Activated naive CD4-positive, alpha-beta T cell treated with anti-CD3 and anti-CD28 coated beads, Interleukin-2, amount 10 ng/mL, durations not matched to agents 7 days and 5 days (primary cell): ENCODE measurements at regions not wholly inside any gene's neighbourhood (a gene's known extent, or its start where the extent isn't known, plus 50 kb on each side); places are given as distances from the start of the nearest gene placed in this dataset.

Experiments
- CTCF ChIA-PET: fragments of 350-600 bp; sonication (Branson Sonifier 250); formaldehyde crosslinking; loops from one replicate; lab custom pipeline; 2021; ENCODE audit warnings: antibody characterized with exemption; lab: Charles Lee
- DNase-seq: peaks from one replicate; pipeline ENCODE4 v3.0.0-alpha.2; 2020
- H3K27ac Mint-ChIP-seq: one replicate; pipeline ENCODE4 v1.8.0; 2021; ENCODE audit warnings: mild to moderate bottlenecking, moderate library complexity, mixed read lengths
- H3K27me3 Mint-ChIP-seq: one replicate; pipeline ENCODE4 v1.8.0; 2021; ENCODE audit warnings: mild to moderate bottlenecking, mixed read lengths
- H3K36me3 Mint-ChIP-seq: one replicate; pipeline ENCODE4 v1.8.0; 2021; ENCODE audit warnings: mixed read lengths
- H3K4me1 Mint-ChIP-seq: one replicate; pipeline ENCODE4 v1.8.0; 2021; ENCODE audit warnings: mixed read lengths
- H3K4me3 Mint-ChIP-seq: one replicate; pipeline ENCODE4 v1.8.0; 2021; ENCODE audit warnings: mild to moderate bottlenecking, moderate library complexity, mixed read lengths
- H3K9me3 Mint-ChIP-seq: one replicate; pipeline ENCODE4 v1.8.0; 2021; ENCODE audit warnings: mixed read lengths

- Mint-ChIP-seq H3K27ac (no peak overlapping the region), H3K4me1 (no peaks in the 10 kb centered on the region), H3K4me3 (no peak overlapping the region), H3K36me3 (no peaks in the 10 kb centered on the region), H3K27me3 (peaks cover 10% of the 10 kb centered on the region), H3K9me3 (peaks cover 2% of the 10 kb centered on the region)
- CTCF ChIA-PET: no interaction called here
- DNase-seq: no peak
Observed at GRCh38 chr18:49708662-49709346, 104.5 kb downstream of the ACAA2 start.

- Mint-ChIP-seq H3K4me3 (no peak overlapping the region), H3K4me1 (no peaks in the 10 kb centered on the region), H3K27ac (no peak overlapping the region), H3K9me3 (peaks cover 2% of the 10 kb centered on the region), H3K36me3 (no peaks in the 10 kb centered on the region), H3K27me3 (peaks cover 10% of the 10 kb centered on the region)
- no peak for DNase-seq
- CTCF ChIA-PET: interaction anchor here (0.7 kb wide), 1 partner anchor 34 kb away, joined by 3 read pairs; no protein-coding TSS in a partner anchor
Observed at GRCh38 chr18:49707599-49707998, 105.7 kb downstream of the ACAA2 start.

- no peak for DNase-seq
- CTCF ChIA-PET: no interaction called here
- no peaks in the 10 kb centered on the region for H3K36me3 Mint-ChIP-seq
- peaks cover 2% of the 10 kb centered on the region for H3K9me3 Mint-ChIP-seq
- H3K27me3 Mint-ChIP-seq: peaks cover 10% of the 10 kb centered on the region
- H3K4me1 Mint-ChIP-seq: no peaks in the 10 kb centered on the region
- H3K27ac Mint-ChIP-seq: no peak overlapping the region
- no peak overlapping the region for H3K4me3 Mint-ChIP-seq
Observed at GRCh38 chr18:49704334-49704733, 109.0 kb downstream of the ACAA2 start.

GRCh38 chr18:49701190-49701589, 112.1 kb downstream of the ACAA2 start:
- Mint-ChIP-seq H3K9me3 (peaks cover 2% of the 10 kb centered on the region), H3K4me3 (no peak overlapping the region), H3K4me1 (no peaks in the 10 kb centered on the region), H3K27ac (no peak overlapping the region), H3K27me3 (peaks cover 24% of the 10 kb centered on the region), H3K36me3 (no peaks in the 10 kb centered on the region)
- no peak for DNase-seq
- CTCF ChIA-PET: no interaction called here

GRCh38 chr18:49699303-49699702, 114.0 kb downstream of the ACAA2 start:
- no peaks in the 10 kb centered on the region for H3K9me3 Mint-ChIP-seq
- no peak for DNase-seq
- H3K4me3 Mint-ChIP-seq: no peak overlapping the region
- H3K4me1 Mint-ChIP-seq: no peaks in the 10 kb centered on the region
- peaks cover 28% of the 10 kb centered on the region for H3K27me3 Mint-ChIP-seq
- CTCF ChIA-PET: no interaction called here
- no peak overlapping the region for H3K27ac Mint-ChIP-seq
- H3K36me3 Mint-ChIP-seq: no peaks in the 10 kb centered on the region

GRCh38 chr18:49698525-49699025, 114.8 kb downstream of the ACAA2 start:
- Mint-ChIP-seq H3K27me3 (peaks cover 28% of the 10 kb centered on the region), H3K4me3 (no peak overlapping the region), H3K36me3 (no peaks in the 10 kb centered on the region), H3K4me1 (no peaks in the 10 kb centered on the region), H3K27ac (no peak overlapping the region), H3K9me3 (no peaks in the 10 kb centered on the region)
- CTCF ChIA-PET: no interaction called here
- no peak for DNase-seq

GRCh38 chr18:49697757-49698524, 115.4 kb downstream of the ACAA2 start:
- CTCF ChIA-PET: interaction anchor here (0.6 kb wide), 1 partner anchor 163 kb away, joined by 3 read pairs; no protein-coding TSS in a partner anchor
- no peaks in the 10 kb centered on the region for H3K4me1 Mint-ChIP-seq
- no peaks in the 10 kb centered on the region for H3K9me3 Mint-ChIP-seq
- DNase-seq: no peak
- no peak overlapping the region for H3K4me3 Mint-ChIP-seq
- no peaks in the 10 kb centered on the region for H3K36me3 Mint-ChIP-seq
- H3K27me3 Mint-ChIP-seq: peaks cover 28% of the 10 kb centered on the region
- no peak overlapping the region for H3K27ac Mint-ChIP-seq

GRCh38 chr18:49697049-49697448, 116.3 kb downstream of the ACAA2 start:
- H3K27me3 Mint-ChIP-seq: peaks cover 28% of the 10 kb centered on the region
- no peak for DNase-seq
- no peak overlapping the region for H3K27ac Mint-ChIP-seq
- CTCF ChIA-PET: interaction anchor here (0.6 kb wide), 1 partner anchor 164 kb away, joined by 3 read pairs; no protein-coding TSS in a partner anchor
- H3K4me3 Mint-ChIP-seq: no peak overlapping the region
- no peaks in the 10 kb centered on the region for H3K36me3 Mint-ChIP-seq
- H3K4me1 Mint-ChIP-seq: no peaks in the 10 kb centered on the region
- H3K9me3 Mint-ChIP-seq: no peaks in the 10 kb centered on the region

GRCh38 chr18:49694402-49694801, 118.9 kb downstream of the ACAA2 start:
- Mint-ChIP-seq H3K9me3 (no peaks in the 10 kb centered on the region), H3K4me3 (no peak overlapping the region), H3K27ac (no peak overlapping the region), H3K36me3 (no peaks in the 10 kb centered on the region), H3K4me1 (peaks cover 3% of the 10 kb centered on the region), H3K27me3 (peaks cover 28% of the 10 kb centered on the region)
- CTCF ChIA-PET: interaction anchor here (1.3 kb wide), 1 partner anchor 164 kb away, joined by 3 read pairs; no protein-coding TSS in a partner anchor
- no peak for DNase-seq

- no peak for DNase-seq
- Mint-ChIP-seq H3K4me3 (no peak overlapping the region), H3K27me3 (peaks cover 29% of the 10 kb centered on the region), H3K27ac (no peak overlapping the region), H3K4me1 (peaks cover 3% of the 10 kb centered on the region), H3K9me3 (no peaks in the 10 kb centered on the region), H3K36me3 (no peaks in the 10 kb centered on the region)
- CTCF ChIA-PET: no interaction called here
Observed at GRCh38 chr18:49693717-49694005, 119.7 kb downstream of the ACAA2 start.

GRCh38 chr18:49692906-49693716, 120.2 kb downstream of the ACAA2 start:
- peaks cover 3% of the 10 kb centered on the region for H3K4me1 Mint-ChIP-seq
- H3K27me3 Mint-ChIP-seq: peaks cover 26% of the 10 kb centered on the region
- H3K36me3 Mint-ChIP-seq: no peaks in the 10 kb centered on the region
- H3K27ac Mint-ChIP-seq: no peak overlapping the region
- no peak overlapping the region for H3K4me3 Mint-ChIP-seq
- H3K9me3 Mint-ChIP-seq: no peaks in the 10 kb centered on the region
- CTCF ChIA-PET: no interaction called here
- DNase-seq: no peak

GRCh38 chr18:49691177-49691608, 122.1 kb downstream of the ACAA2 start:
- CTCF ChIA-PET: no interaction called here
- no peak for DNase-seq
- Mint-ChIP-seq H3K36me3 (no peaks in the 10 kb centered on the region), H3K9me3 (no peaks in the 10 kb centered on the region), H3K4me3 (no peak overlapping the region), H3K27me3 (peaks cover 11% of the 10 kb centered on the region), H3K27ac (no peak overlapping the region), H3K4me1 (peaks cover 3% of the 10 kb centered on the region)

GRCh38 chr18:49690312-49690711, 123.0 kb downstream of the ACAA2 start:
- CTCF ChIA-PET: no interaction called here

More at GRCh38 chr18:49690312-49690711, 123.0 kb downstream of the ACAA2 start:
- Mint-ChIP-seq H3K27ac (no peak overlapping the region), H3K9me3 (no peaks in the 10 kb centered on the region), H3K4me1 (peaks cover 3% of the 10 kb centered on the region), H3K27me3 (peaks cover 7% of the 10 kb centered on the region), H3K36me3 (no peaks in the 10 kb centered on the region), H3K4me3 (no peak overlapping the region)
- DNase-seq: no peak
